TTC549 (cell line): ENCODE measurements at regions not wholly inside any gene's neighbourhood (a gene's known extent, or its start where the extent isn't known, plus 50 kb on each side); places are given as distances from the start of the nearest gene placed in this dataset.

Experiments
- FAIRE-seq: peaks from 2 replicates; lab custom pipeline; 2012; peaks lifted over from hg19 to GRCh38; lab: Jason Lieb, UNC

- FAIRE-seq: no peak
Measured at GRCh38 chr3:84074767-84075166, 884.0 kb upstream of the CADM2 start.

GRCh38 chr3:84077479-84077878, 881.3 kb upstream of the CADM2 start:
- FAIRE-seq: no peak

GRCh38 chr3:84082726-84083125, 876.1 kb upstream of the CADM2 start:
- FAIRE-seq: no peak

- FAIRE-seq: no peak
Measured at GRCh38 chr3:84092907-84093306, 865.9 kb upstream of the CADM2 start.

GRCh38 chr3:84096188-84096587, 862.6 kb upstream of the CADM2 start:
- FAIRE-seq: no peak

GRCh38 chr3:84100861-84101260, 857.9 kb upstream of the CADM2 start:
- FAIRE-seq: no peak

- FAIRE-seq: no peak
Measured at GRCh38 chr3:84108442-84108971, 850.3 kb upstream of the CADM2 start.

GRCh38 chr3:84109911-84110310, 848.9 kb upstream of the CADM2 start:
- FAIRE-seq: no peak

GRCh38 chr3:84110787-84111186, 848.0 kb upstream of the CADM2 start:
- no peak for FAIRE-seq

GRCh38 chr3:84125201-84125721, 833.5 kb upstream of the CADM2 start:
- FAIRE-seq: no peak

GRCh38 chr3:84125760-84126159, 833.0 kb upstream of the CADM2 start:
- no peak for FAIRE-seq

- FAIRE-seq: no peak
Measured at GRCh38 chr3:84126160-84126559, 832.6 kb upstream of the CADM2 start.

- no peak for FAIRE-seq
Measured at GRCh38 chr3:84128024-84128423, 830.8 kb upstream of the CADM2 start.

- FAIRE-seq: no peak
Measured at GRCh38 chr3:84136425-84136824, 822.4 kb upstream of the CADM2 start.

- FAIRE-seq: no peak
Measured at GRCh38 chr3:84140631-84141030, 818.2 kb upstream of the CADM2 start.

- no peak for FAIRE-seq
Measured at GRCh38 chr3:84141571-84141970, 817.2 kb upstream of the CADM2 start.

- FAIRE-seq: no peak
Measured at GRCh38 chr3:84165328-84165727, 793.5 kb upstream of the CADM2 start.

GRCh38 chr3:84175449-84175848, 783.3 kb upstream of the CADM2 start:
- FAIRE-seq: no peak

- no peak for FAIRE-seq
Measured at GRCh38 chr3:84184937-84185336, 773.9 kb upstream of the CADM2 start.

GRCh38 chr3:84194029-84194428, 764.8 kb upstream of the CADM2 start:
- FAIRE-seq: no peak

GRCh38 chr3:84209474-84209873, 749.3 kb upstream of the CADM2 start:
- FAIRE-seq: no peak

- FAIRE-seq: no peak
Measured at GRCh38 chr3:84223512-84223911, 735.3 kb upstream of the CADM2 start.

- FAIRE-seq: no peak
Measured at GRCh38 chr3:84224262-84224661, 734.5 kb upstream of the CADM2 start.

- FAIRE-seq: no peak
Measured at GRCh38 chr3:84236261-84236660, 722.5 kb upstream of the CADM2 start.

GRCh38 chr3:84245789-84246188, 713.0 kb upstream of the CADM2 start:
- FAIRE-seq: no peak
